ENCODE measurements at regions not wholly inside any gene's neighbourhood (a gene's known extent, or its start where the extent isn't known, plus 50 kb on each side); places are given as distances from the start of the nearest gene placed in this dataset.

DNA sequence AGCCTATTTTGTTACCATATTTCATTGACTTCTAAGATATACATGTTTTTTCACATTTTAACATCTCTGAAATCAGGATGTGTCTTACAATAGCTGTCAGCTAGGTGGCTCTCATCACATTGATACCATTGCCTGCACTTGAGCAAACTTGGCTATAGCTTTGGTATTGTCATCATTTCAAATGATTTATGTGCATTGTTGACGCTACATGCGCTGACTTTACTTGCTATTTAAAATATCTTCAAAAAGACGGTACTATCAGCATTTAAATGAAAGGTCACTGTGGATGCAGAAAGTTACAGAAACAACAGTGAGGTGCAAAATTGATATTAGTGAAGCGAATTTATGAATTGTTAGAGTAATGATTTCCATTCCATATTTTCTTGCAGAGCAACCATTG lies 54.0 kb upstream of the ABHD2 start:
- POLR2A ChIA-PET: no interaction called here
- no peak for DNase-seq
- CTCF ChIA-PET: interaction anchor here (0.7 to 0.9 kb wide), 2 partner anchors 24 to 79 kb away, joined by 3 to 6 read pairs; no protein-coding TSS in a partner anchor
- Mint-ChIP-seq H3K27me3 (peaks cover 3% of the 10 kb centered on the region), H3K9me3 (ENCODE audit: low read depth) (no peaks in the 10 kb centered on the region), H3K36me3 (ENCODE audit: low read depth) (no peaks in the 10 kb centered on the region), H3K4me3 (no peak overlapping the region), H3K27ac (no peak overlapping the region), H3K4me1 (peaks cover 3% of the 10 kb centered on the region)
- intact Hi-C loops (cut with DNase I, micrococcal nuclease): no loop called here
- ATAC-seq: no peak

DNA sequence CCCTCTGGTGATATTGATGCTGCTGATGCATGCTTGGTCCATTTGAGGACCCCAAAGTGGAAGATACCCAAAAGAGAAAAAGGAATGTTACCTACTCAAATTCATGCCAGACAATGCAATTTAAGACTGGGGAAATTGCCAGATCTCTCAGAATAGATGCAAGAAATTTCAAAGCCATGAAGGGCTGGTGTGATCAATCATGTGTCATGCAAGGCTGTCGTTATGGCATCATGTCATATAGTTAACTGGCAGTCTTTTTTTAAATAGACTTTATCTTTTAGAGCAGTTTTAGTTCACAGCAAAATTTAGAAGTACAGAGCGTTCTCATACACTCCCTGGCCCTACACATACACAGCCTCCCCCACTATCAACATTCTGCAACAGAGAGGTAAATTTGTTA lies 53.1 kb upstream of the ABHD2 start:
- Mint-ChIP-seq H3K27me3 (peaks cover 3% of the 10 kb centered on the region), H3K36me3 (ENCODE audit: low read depth) (no peaks in the 10 kb centered on the region), H3K9me3 (ENCODE audit: low read depth) (no peaks in the 10 kb centered on the region), H3K27ac (no peak overlapping the region), H3K4me3 (no peak overlapping the region), H3K4me1 (peaks cover 3% of the 10 kb centered on the region)
- ATAC-seq (no peak), DNase-seq (no peak)
- ChIA-PET POLR2A (no interaction called here), CTCF (no interaction called here)
- intact Hi-C loops (cut with DNase I, micrococcal nuclease): no loop called here

DNA sequence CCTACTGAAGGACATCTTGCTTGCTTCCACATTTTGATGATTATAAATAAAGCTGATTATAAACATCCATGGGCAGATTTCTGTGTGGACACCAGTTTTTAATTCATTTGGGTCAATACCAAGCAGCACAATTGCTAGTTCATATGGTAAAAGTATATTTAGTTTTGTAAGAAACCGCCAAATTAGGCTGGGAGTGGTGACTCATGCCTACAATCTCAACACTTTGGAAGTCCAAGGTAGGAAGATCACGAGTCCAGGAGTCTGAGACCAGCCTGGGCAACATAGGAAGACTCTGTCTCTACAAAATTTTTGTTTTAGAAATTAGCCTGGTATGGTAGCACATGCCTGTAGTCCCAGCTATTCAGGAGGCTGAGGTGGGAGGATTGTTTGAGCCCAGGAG lies 52.6 kb upstream of the ABHD2 start:
- H3K4me3 Mint-ChIP-seq: no peak overlapping the region
- DNase-seq: no peak

DNA sequence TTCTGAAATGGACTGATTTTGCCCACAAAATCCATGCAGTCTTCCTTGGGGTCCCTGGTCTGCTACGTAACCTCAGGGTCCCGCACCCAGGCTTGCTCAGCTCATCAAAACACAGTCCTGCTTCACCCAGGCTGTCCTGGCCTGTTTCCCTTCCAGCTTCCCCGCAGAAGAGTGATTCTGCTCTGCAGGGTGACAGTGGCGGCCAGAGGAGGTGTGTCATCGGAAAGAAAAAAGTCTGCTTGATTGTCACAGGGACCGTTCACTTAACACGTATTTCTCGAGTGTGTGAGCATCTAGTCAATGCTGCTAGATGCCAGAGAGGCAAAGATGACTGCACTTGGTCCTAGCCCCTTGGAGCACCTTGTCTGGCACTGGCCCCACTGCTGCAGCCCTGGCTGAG lies 50.1 kb upstream of the ABHD2 start:
- Mint-ChIP-seq H3K4me1 (no peaks in the 10 kb centered on the region), H3K27me3 (peaks cover 3% of the 10 kb centered on the region), H3K27ac (no peak overlapping the region), H3K36me3 (ENCODE audit: low read depth) (no peaks in the 10 kb centered on the region), H3K4me3 (no peak overlapping the region), H3K9me3 (ENCODE audit: low read depth) (no peaks in the 10 kb centered on the region)
- ATAC-seq: no peak
- DNase-seq: no peak
- POLR2A ChIA-PET: no interaction called here
- intact Hi-C loops (cut with DNase I, micrococcal nuclease): no loop called here
- CTCF ChIA-PET: interaction anchor here (1.0 kb wide), 1 partner anchor 169 kb away, joined by 4 read pairs; no protein-coding TSS in a partner anchor

More for the DNA sequence above, 52.6 kb upstream of the ABHD2 start:
- intact Hi-C loops (cut with DNase I, micrococcal nuclease): no loop called here
- Mint-ChIP-seq H3K9me3 (ENCODE audit: low read depth) (no peaks in the 10 kb centered on the region), H3K27me3 (peaks cover 3% of the 10 kb centered on the region), H3K27ac (no peak overlapping the region), H3K36me3 (ENCODE audit: low read depth) (no peaks in the 10 kb centered on the region), H3K4me1 (peaks cover 3% of the 10 kb centered on the region)
- POLR2A ChIA-PET: no interaction called here
- CTCF ChIA-PET: interaction anchor here (0.6 kb wide), 1 partner anchor 514 kb away, joined by 3 read pairs; no protein-coding TSS in a partner anchor
- no peak for ATAC-seq

All from activated CD4-positive, alpha-beta T cell treated with anti-CD3 and anti-CD28 coated beads for 36 hours (primary cell).